GM12865 (cell line): ENCODE measurements at regions not wholly inside any gene's neighbourhood (a gene's known extent, or its start where the extent isn't known, plus 50 kb on each side); places are given as distances from the start of the nearest gene placed in this dataset.

Experiments used
- DNase-seq: peaks from one replicate; pipeline ENCODE4 v3.0.0; 2010; ENCODE audit warnings: low read depth
- H3K4me3 ChIP-seq: 2 replicates; pipeline ENCODE4 v1.5.1; 2011; ENCODE audit warnings: mild to moderate bottlenecking, low read depth, low read length, control low read depth
- CTCF ChIP-seq: IDR thresholded peaks from 2 replicates; pipeline ENCODE4 v1.5.1; 2011; ENCODE audit warnings: low read length, control low read depth, low read depth, inconsistent platforms; ENCODE audit not compliant: insufficient read depth; ENCODE audit errors: missing control alignments

GRCh38 chr7:108684629-108685028 is 115.0 kb downstream of the DNAJB9 start:
- TF ChIP-seq CTCF: no peak
- no peak for DNase-seq

GRCh38 chr7:108686494-108686893 is 116.8 kb downstream of the DNAJB9 start:
- no peak for DNase-seq
- no peak overlapping the region for H3K4me3 ChIP-seq
- TF ChIP-seq CTCF: no peak

More at GRCh38 chr7:108684629-108685028, 115.0 kb downstream of the DNAJB9 start:
- H3K4me3 ChIP-seq: no peak overlapping the region

GRCh38 chr7:108697254-108697653 is 127.6 kb downstream of the DNAJB9 start:
- DNase-seq: no peak
- no peak overlapping the region for H3K4me3 ChIP-seq
- no peak for TF ChIP-seq CTCF

- no peak for DNase-seq
- no peak for TF ChIP-seq CTCF
- no peak overlapping the region for H3K4me3 ChIP-seq
Measured at GRCh38 chr7:108711611-108712010, 141.9 kb downstream of the DNAJB9 start.

GRCh38 chr7:108716783-108717182 is 147.1 kb downstream of the DNAJB9 start:
- no peak for DNase-seq
- H3K4me3 ChIP-seq: no peak overlapping the region
- no peak for TF ChIP-seq CTCF

- no peak for DNase-seq
- no peak overlapping the region for H3K4me3 ChIP-seq
- no peak for TF ChIP-seq CTCF
Measured at GRCh38 chr7:108717781-108718180, 148.1 kb downstream of the DNAJB9 start.

GRCh38 chr7:108719631-108720030 is 150.0 kb downstream of the DNAJB9 start:
- H3K4me3 ChIP-seq: no peak overlapping the region
- DNase-seq: no peak
- TF ChIP-seq CTCF: no peak
